Mucosa of rectum (tissue), 2 donors: ENCODE measurements at regions not wholly inside any gene's neighbourhood (a gene's known extent, or its start where the extent isn't known, plus 50 kb on each side); places are given as distances from the start of the nearest gene placed in this dataset.

Source experiments
- H3K27ac ChIP-seq, 2 donors: one replicate each; pipeline ENCODE4 v1.7.0; 2013; ENCODE audit warnings: inconsistent platforms in 2 of 2, low read depth in 2 of 2, low read length in 2 of 2
- H3K27me3 ChIP-seq, 2 donors: one replicate each; pipeline ENCODE4 v1.7.0; 2013; ENCODE audit warnings: low read length in 2 of 2; ENCODE audit not compliant: control insufficient read depth in 2 of 2, insufficient read depth in 2 of 2
- H3K36me3 ChIP-seq, 2 donors: one replicate each; pipeline ENCODE4 v1.7.0; 2013; ENCODE audit warnings: low read length in 2 of 2; ENCODE audit not compliant: control insufficient read depth in 2 of 2, insufficient read depth in 2 of 2
- H3K4me1 ChIP-seq, 2 donors: one replicate each; pipeline ENCODE4 v1.7.0; 2013; ENCODE audit warnings: low read length in 2 of 2, mild to moderate bottlenecking in 1 of 2; ENCODE audit not compliant: control insufficient read depth in 2 of 2, insufficient read depth in 2 of 2
- H3K4me3 ChIP-seq, 2 donors: one replicate each; pipeline ENCODE4 v1.7.0; 2013; ENCODE audit warnings: low read length in 2 of 2
- H3K9ac ChIP-seq, 2 donors: one replicate each; pipeline ENCODE4 v1.7.0; 2013; ENCODE audit warnings: low read length in 2 of 2, low read depth in 1 of 2, mild to moderate bottlenecking in 1 of 2
- H3K9me3 ChIP-seq, 2 donors: one replicate each; pipeline ENCODE4 v1.7.0; 2013; ENCODE audit warnings: low read length in 2 of 2; ENCODE audit not compliant: control insufficient read depth in 2 of 2
- donor health status: healthy.
- donor health status: Normal muscosa, but diverticular disease.

GRCh38 chr16:35405526-35405925 is 1946.1 kb downstream of the TP53TG3F start:
- Histone ChIP-seq H3K9ac (no peak overlapping the region), H3K4me3 (no peak overlapping the region), H3K27ac (no peak overlapping the region), H3K36me3 (no peaks in the 10 kb centered on the region), H3K27me3 (no peaks in the 10 kb centered on the region), H3K4me1 (no peaks in the 10 kb centered on the region), H3K9me3 (peaks cover 0 to 16% of the 10 kb centered on the region in 2 donors)

GRCh38 chr16:35409503-35409902 is 1950.1 kb downstream of the TP53TG3F start:
- Histone ChIP-seq H3K9me3 (peaks cover 0 to 16% of the 10 kb centered on the region in 2 donors), H3K4me1 (no peaks in the 10 kb centered on the region), H3K4me3 (no peak overlapping the region), H3K27me3 (no peaks in the 10 kb centered on the region), H3K36me3 (no peaks in the 10 kb centered on the region), H3K9ac (no peak overlapping the region), H3K27ac (no peak overlapping the region)

GRCh38 chr16:35410438-35410837 is 1951.0 kb downstream of the TP53TG3F start:
- H3K27ac ChIP-seq = no peak overlapping the region
- H3K9ac ChIP-seq = no peak overlapping the region
- H3K27me3 ChIP-seq = no peaks in the 10 kb centered on the region
- H3K4me1 ChIP-seq = no peaks in the 10 kb centered on the region
- H3K4me3 ChIP-seq = no peak overlapping the region
- H3K9me3 ChIP-seq = peaks cover 0 to 15% of the 10 kb centered on the region in 2 donors
- no peaks in the 10 kb centered on the region for H3K36me3 ChIP-seq

- Histone ChIP-seq H3K9me3 (peaks cover 0 to 11% of the 10 kb centered on the region in 2 donors), H3K4me1 (no peaks in the 10 kb centered on the region), H3K36me3 (no peaks in the 10 kb centered on the region), H3K4me3 (no peak overlapping the region), H3K9ac (no peak overlapping the region), H3K27me3 (no peaks in the 10 kb centered on the region), H3K27ac (no peak overlapping the region)
Measured at GRCh38 chr16:35411156-35411555, 1951.7 kb downstream of the TP53TG3F start.

DNA sequence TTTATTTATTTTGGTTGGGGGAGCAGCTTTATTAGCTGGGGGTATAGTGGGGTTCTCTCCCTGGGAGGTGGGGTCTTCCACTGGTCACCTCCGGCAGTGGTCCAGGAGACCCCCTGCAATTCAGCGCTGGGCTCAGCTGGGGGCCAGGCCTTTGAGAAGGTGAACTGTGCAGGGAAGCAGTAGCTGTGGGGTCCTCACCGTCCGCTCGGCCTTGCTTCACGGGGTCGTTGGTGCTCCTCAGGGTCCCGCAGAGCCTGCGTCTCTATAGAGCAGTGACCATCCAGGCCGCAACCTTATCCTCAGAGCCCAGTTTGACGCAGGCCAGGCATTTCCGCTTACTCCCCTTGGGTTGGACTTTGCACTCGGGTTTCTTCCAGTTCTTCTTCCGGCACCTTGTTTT is 1954.7 kb downstream of the TP53TG3F start:
- Histone ChIP-seq H3K27ac (no peak overlapping the region), H3K4me3 (no peak overlapping the region), H3K36me3 (no peaks in the 10 kb centered on the region), H3K4me1 (no peaks in the 10 kb centered on the region), H3K9ac (no peak overlapping the region), H3K9me3 (peaks cover 0 to 5% of the 10 kb centered on the region in 2 donors), H3K27me3 (no peaks in the 10 kb centered on the region)

- H3K36me3 ChIP-seq = no peaks in the 10 kb centered on the region
- peaks cover 0 to 3% of the 10 kb centered on the region in 2 donors for H3K9me3 ChIP-seq
Measured at GRCh38 chr16:35414563-35414962, 1955.2 kb downstream of the TP53TG3F start.

DNA sequence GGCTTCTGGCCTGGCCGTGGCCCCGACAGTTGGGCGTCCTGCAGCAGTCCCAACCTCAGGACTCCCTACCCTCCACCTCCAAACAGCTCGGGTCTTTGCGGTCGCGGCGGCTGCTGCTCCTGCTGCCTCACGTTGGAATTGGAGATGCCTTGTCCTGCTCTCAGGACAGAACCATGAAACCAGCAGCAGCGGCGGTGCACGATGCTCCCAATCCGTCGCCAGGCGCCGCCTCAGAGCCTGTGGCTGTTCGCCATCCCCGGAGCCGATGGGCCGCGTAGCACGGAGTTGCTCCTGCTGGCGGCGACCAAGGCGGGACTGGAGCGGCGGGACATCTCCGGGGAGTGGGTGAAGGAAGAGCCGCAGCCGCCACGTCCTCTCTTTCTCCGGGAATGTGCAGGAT is 1965.9 kb downstream of the TP53TG3F start:
- Histone ChIP-seq H3K4me1 (no peaks in the 10 kb centered on the region), H3K27me3 (no peaks in the 10 kb centered on the region), H3K27ac (no peak overlapping the region), H3K9ac (no peak overlapping the region), H3K4me3 (no peak overlapping the region), H3K36me3 (no peaks in the 10 kb centered on the region), H3K9me3 (peaks cover 7 to 19% of the 10 kb centered on the region in 2 donors)

More at GRCh38 chr16:35414563-35414962, 1955.2 kb downstream of the TP53TG3F start:
- Histone ChIP-seq H3K4me3 (no peak overlapping the region), H3K27ac (no peak overlapping the region), H3K27me3 (no peaks in the 10 kb centered on the region), H3K4me1 (no peaks in the 10 kb centered on the region), H3K9ac (no peak overlapping the region)

DNA sequence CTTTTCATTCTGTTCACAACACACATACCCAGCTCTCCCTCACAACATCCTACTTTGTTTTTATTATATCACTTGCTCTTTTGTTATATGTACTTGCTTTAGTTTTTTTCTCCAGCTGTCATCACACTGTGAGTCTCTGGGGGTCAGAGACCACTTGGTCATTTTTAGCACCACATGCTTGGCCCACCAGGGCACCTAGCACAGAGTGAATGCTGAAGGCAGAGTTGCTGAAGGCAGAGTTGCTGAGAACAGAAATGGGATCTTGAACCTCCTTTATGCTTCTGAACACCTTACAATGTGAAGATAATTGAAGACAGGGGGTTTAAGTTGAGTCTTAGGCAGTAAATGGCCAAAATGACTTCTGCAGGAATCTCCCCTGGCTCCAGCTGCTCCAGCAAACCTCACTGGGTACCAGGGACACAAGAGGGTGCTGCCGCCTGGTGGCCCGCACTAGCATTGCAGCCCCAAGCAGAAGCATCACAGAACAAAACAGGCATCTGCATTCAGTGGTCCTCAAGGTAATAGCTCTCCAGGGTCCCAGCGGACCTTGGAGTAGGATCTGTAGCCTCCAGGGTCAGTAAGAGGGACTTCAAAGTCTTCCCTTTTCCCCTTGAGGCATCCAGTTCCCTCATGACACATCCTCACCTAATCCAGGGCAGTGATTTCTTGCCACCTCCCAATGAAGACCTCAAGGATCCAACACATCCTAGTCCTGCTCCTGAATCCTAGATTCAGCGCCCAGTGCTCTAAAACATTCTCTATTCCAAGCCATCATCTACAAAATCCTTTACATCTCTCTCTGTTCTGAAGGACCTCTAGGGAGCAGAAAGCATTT is 1972.6 kb downstream of the TP53TG3F start:
- H3K27me3 ChIP-seq = no peaks in the 10 kb centered on the region
- H3K9me3 ChIP-seq = peaks cover 7 to 25% of the 10 kb centered on the region in 2 donors
- H3K36me3 ChIP-seq = no peaks in the 10 kb centered on the region
- no peak overlapping the region for H3K27ac ChIP-seq
- no peak overlapping the region for H3K9ac ChIP-seq
- H3K4me1 ChIP-seq = no peaks in the 10 kb centered on the region
- H3K4me3 ChIP-seq = no peak overlapping the region

DNA sequence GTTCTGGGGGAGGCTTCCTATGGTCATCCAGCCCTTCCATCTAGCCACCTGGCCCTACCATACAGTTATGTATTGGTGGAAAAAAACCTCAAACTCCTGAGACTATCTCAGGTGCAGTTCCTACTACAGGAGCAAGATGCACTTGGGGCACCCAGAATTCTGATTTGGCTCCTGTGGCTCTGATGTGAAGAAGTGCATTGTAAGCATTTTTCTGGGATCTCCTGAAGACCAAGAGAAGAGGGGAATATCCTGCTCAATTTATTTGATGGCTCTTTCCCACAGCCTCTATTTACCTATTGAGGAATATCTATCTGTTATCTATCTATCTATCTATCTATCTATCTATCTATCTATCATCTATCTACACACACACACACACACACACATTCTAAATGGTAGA is 1981.5 kb downstream of the TP53TG3F start:
- no peaks in the 10 kb centered on the region for H3K27me3 ChIP-seq
- no peaks in the 10 kb centered on the region for H3K36me3 ChIP-seq
- no peak overlapping the region for H3K4me3 ChIP-seq
- H3K9me3 ChIP-seq = peaks cover 5 to 17% of the 10 kb centered on the region in 2 donors
- no peaks in the 10 kb centered on the region for H3K4me1 ChIP-seq
- no peak overlapping the region for H3K9ac ChIP-seq
- no peak overlapping the region for H3K27ac ChIP-seq

- Histone ChIP-seq H3K4me3 (no peak overlapping the region), H3K9me3 (peaks cover 10 to 25% of the 10 kb centered on the region in 2 donors), H3K4me1 (no peaks in the 10 kb centered on the region), H3K9ac (no peak overlapping the region), H3K36me3 (no peaks in the 10 kb centered on the region), H3K27me3 (no peaks in the 10 kb centered on the region), H3K27ac (no peak overlapping the region)
Measured at GRCh38 chr16:35447010-35447558, 1987.7 kb downstream of the TP53TG3F start.
